Peyer's patch (tissue), 4 donors: ENCODE measurements at regions not wholly inside any gene's neighbourhood (a gene's known extent, or its start where the extent isn't known, plus 50 kb on each side); places are given as distances from the start of the nearest gene placed in this dataset.
"Not testable (repeated sequence)": the region's sequence is repeated elsewhere in the genome, so short reads cannot be mapped to it uniquely, and the experiment has no call there.

Experiments used
- DNase-seq, 3 donors: peaks; one replicate each; pipeline ENCODE4 v3.0.0-alpha.2; 2017 to 2019
- H3K27ac ChIP-seq, 4 donors: fragments of 200-600 bp; sonication (generic); one replicate each; pipeline ENCODE4 v1.5.1; 2016 to 2019
- H3K27me3 ChIP-seq, 2 donors: fragments of 200-600 bp; sonication (generic); one replicate each; pipeline ENCODE4 v1.5.1; 2019
- H3K36me3 ChIP-seq, 3 donors: fragments of 200-600 bp; sonication (generic); one replicate each; pipeline ENCODE4 v1.5.1; 2016 to 2019
- H3K4me1 ChIP-seq, 4 donors: fragments of 200-600 bp; sonication (generic); one replicate each; pipeline ENCODE4 v1.5.1; 2016 to 2019
- H3K4me3 ChIP-seq, 4 donors: fragments of 200-600 bp; sonication (generic); 1 replicate in 3 of 4; 2 replicates in 1 of 4; pipeline ENCODE4 v1.5.1; 2016 to 2019; ENCODE audit warnings: mild to moderate bottlenecking in 1 of 4
- H3K9me3 ChIP-seq, 4 donors: fragments of 200-600 bp; sonication (generic); one replicate each; pipeline ENCODE4 v1.5.1; 2016 to 2019; ENCODE audit warnings: mild to moderate bottlenecking in 1 of 4
- POLR2A ChIP-seq, 2 donors: fragments of 450-650 bp; IDR thresholded peaks; one replicate each; pipeline ENCODE4 v1.5.1; 2017; ENCODE audit warnings: antibody characterized with exemption in 2 of 2, mild to moderate bottlenecking in 2 of 2, moderate library complexity in 2 of 2
- TF ChIP-seq, protein P1 (sequence below), 6 experiments: fragments of 450-650 bp in 4 of 6; fragments of 200-600 bp in 2 of 6; sonication (generic) in 1 of 6; IDR thresholded peaks; one replicate each; pipeline ENCODE4 v1.5.1; 2017 to 2019; ENCODE audit warnings: antibody characterized with exemption in 6 of 6, mild to moderate bottlenecking in 3 of 6, moderate library complexity in 1 of 6

DNA sequence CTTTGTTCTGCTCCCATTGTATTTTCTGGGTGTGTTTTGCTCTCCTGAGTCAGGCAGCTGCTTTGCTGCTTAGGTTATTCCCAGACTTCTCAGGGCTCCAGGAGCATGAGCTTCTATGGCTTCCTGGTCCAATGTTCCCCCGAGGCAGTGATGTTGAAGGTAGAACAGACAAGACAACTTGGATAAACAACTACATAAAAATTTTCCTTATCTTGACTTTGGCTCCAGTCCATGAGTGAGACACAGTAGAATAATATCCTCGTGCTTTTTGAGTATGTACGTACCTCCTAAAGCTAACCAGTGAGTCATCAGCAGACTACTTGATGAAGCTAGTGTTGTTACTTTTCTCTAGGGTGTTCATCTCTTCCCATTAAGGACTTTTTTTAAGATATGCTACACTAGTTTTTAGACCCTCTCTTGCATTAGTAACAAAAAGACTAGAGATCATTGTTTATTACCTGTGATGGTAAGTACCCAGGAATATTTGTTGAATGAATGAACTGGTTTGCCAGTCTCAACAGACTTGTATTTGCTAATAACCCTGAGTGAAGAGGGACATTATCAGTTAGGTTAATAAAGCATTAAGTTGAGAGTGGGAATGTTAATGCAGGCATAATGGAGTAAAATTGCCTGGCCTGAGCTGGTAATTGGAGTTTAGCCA, 131.9 kb downstream of the FHIP1A start:
- Histone ChIP-seq H3K4me3 (no peak overlapping the region), H3K36me3 (no peaks in the 10 kb centered on the region), H3K9me3 (no peaks in the 10 kb centered on the region), H3K4me1 (no peaks in the 10 kb centered on the region), H3K27me3 (no peaks in the 10 kb centered on the region), H3K27ac (peak overlapping the region in 2 of 4 donors; percentile 54 to 85)
- peak in 2 of 3 donors; percentile 58 to 79 for DNase-seq
- TF ChIP-seq, protein P1, sequence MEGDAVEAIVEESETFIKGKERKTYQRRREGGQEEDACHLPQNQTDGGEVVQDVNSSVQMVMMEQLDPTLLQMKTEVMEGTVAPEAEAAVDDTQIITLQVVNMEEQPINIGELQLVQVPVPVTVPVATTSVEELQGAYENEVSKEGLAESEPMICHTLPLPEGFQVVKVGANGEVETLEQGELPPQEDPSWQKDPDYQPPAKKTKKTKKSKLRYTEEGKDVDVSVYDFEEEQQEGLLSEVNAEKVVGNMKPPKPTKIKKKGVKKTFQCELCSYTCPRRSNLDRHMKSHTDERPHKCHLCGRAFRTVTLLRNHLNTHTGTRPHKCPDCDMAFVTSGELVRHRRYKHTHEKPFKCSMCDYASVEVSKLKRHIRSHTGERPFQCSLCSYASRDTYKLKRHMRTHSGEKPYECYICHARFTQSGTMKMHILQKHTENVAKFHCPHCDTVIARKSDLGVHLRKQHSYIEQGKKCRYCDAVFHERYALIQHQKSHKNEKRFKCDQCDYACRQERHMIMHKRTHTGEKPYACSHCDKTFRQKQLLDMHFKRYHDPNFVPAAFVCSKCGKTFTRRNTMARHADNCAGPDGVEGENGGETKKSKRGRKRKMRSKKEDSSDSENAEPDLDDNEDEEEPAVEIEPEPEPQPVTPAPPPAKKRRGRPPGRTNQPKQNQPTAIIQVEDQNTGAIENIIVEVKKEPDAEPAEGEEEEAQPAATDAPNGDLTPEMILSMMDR (IDR thresholded peaks at IDR 0.05): no peak
- no peak for TF ChIP-seq POLR2A (IDR thresholded peaks at IDR 0.05)

GRCh38 chr4:151541389-151542071, 132.6 kb downstream of the FHIP1A start:
- peak overlapping the region in 2 of 4 donors; percentile 54 to 85 for H3K27ac ChIP-seq
- TF ChIP-seq, protein P1 (IDR thresholded peaks at IDR 0.05): no peak
- no peak for TF ChIP-seq POLR2A (IDR thresholded peaks at IDR 0.05)
- no peak for DNase-seq
- H3K4me1 ChIP-seq: no peaks in the 10 kb centered on the region
- H3K36me3 ChIP-seq: no peaks in the 10 kb centered on the region
- H3K4me3 ChIP-seq: no peak overlapping the region
- H3K9me3 ChIP-seq: no peaks in the 10 kb centered on the region
- no peaks in the 10 kb centered on the region for H3K27me3 ChIP-seq

GRCh38 chr4:151548708-151549107, 139.7 kb downstream of the FHIP1A start:
- Histone ChIP-seq H3K27ac (no peak overlapping the region), H3K4me3 (no peak overlapping the region), H3K27me3 (no peaks in the 10 kb centered on the region), H3K9me3 (peaks cover 0 to 16% (median 5%) of the 10 kb centered on the region in 4 donors), H3K4me1 (peaks cover 0 to 3% (median 1%) of the 10 kb centered on the region in 4 donors), H3K36me3 (peaks cover 0 to 9% (median 0%) of the 10 kb centered on the region in 3 donors)
- DNase-seq: no peak
- TF ChIP-seq POLR2A (IDR thresholded peaks at IDR 0.05): no peak
- TF ChIP-seq, protein P1 (IDR thresholded peaks at IDR 0.05): no peak

DNA sequence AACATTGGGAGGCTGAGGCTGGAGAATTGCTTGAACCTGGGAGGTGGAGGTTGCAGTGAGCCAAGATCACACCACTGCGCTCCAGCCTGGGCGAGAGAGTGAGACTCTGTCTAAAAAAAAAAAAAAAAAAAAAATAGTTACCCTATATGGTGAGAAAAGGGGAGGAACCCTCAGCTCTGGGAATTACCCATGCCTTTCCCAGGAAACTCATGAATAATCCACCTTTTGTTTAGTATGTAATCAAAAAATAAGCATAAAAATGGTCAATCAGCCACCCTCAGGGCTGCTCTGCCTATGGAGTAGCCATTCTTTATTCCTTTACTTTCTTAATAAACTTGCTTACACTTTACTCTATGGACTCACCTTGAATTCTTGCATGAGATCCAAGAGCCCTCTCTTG, 140.4 kb downstream of the FHIP1A start:
- not testable (repeated sequence) for H3K36me3 ChIP-seq, DNase-seq, H3K27me3 ChIP-seq, H3K4me1 ChIP-seq, H3K4me3 ChIP-seq, H3K27ac ChIP-seq
- H3K9me3 ChIP-seq: peaks cover 0 to 16% (median 5%) of the 10 kb centered on the region in 4 donors

GRCh38 chr4:151553874-151554273, 144.9 kb downstream of the FHIP1A start:
- H3K9me3 ChIP-seq: peaks cover 0 to 5% (median under 1%) of the 10 kb centered on the region in 4 donors
- no peaks in the 10 kb centered on the region for H3K36me3 ChIP-seq
- H3K4me1 ChIP-seq: peaks cover 0 to 3% (median 1%) of the 10 kb centered on the region in 4 donors
- TF ChIP-seq, protein P1 (IDR thresholded peaks at IDR 0.05): no peak
- no peak for TF ChIP-seq POLR2A (IDR thresholded peaks at IDR 0.05)
- H3K4me3 ChIP-seq: no peak overlapping the region
- H3K27me3 ChIP-seq: no peaks in the 10 kb centered on the region
- DNase-seq: peak in 2 of 3 donors; percentile 54 to 70
- peak overlapping the region in 2 of 4 donors; percentile 48 to 54 for H3K27ac ChIP-seq
